ENCODE measurements at regions not wholly inside any gene's neighbourhood (a gene's known extent, or its start where the extent isn't known, plus 50 kb on each side); places are given as distances from the start of the nearest gene placed in this dataset.
"Not testable (repeated sequence)": the region's sequence is repeated elsewhere in the genome, so short reads cannot be mapped to it uniquely, and the experiment has no call there.

DNA sequence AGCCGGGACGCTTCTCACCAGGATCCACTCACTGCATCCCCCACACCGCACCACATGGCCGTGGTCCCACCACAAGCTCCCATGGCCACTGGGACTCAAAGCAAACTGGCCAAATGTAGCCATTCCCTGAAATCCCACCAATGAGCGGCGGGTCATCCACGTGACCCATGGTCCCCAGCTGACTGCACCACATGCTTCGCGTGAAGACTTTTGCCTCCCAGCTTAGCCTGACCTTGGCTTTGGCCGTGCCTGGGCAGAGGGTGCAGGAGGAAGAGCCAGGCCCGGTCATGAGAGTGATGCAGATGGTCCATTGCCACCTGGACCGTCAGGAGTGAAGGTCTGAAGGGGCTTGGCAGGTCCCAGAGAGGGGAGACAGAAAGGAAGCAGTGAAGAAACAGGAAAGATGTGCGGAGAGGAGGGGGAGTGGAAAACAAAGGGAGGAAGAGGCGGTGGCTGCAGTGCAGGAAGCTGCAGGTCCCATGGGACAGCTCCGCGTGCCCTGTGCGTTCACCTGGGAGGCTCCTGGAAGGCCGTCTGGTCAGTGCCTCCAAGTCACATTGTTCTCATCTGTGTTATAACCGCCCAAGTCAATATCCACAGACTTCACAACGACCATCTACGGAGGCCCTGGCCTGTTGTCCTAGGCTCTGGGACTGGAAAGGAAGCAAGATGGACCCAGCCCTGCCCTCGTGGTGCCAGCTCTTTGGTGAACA, 167.8 kb upstream of the AJAP1 start:
- DNase-seq (ENCODE audit: low spot score), result no peak

DNA sequence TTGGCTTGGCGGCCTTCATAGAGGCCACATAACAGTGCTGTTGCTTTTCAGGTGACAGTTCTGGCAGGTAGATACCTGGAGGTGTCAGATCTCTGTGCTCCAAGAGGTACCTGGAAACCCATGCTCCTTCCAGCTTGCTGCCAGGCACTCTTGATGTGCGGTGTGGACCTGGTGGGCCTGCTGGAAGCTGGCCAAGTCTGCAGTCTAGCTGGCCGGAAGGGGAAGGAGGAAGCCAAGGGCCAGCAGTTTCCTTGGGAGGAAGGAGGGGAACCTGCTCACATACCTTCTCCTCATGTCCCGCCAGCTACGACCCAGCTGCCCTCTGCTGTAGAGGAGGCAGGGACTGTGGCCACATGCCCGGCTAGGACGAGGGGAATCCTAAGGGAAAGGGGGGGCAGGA, 166.4 kb upstream of the AJAP1 start:
- DNase-seq (ENCODE audit: low spot score), result no peak

DNA sequence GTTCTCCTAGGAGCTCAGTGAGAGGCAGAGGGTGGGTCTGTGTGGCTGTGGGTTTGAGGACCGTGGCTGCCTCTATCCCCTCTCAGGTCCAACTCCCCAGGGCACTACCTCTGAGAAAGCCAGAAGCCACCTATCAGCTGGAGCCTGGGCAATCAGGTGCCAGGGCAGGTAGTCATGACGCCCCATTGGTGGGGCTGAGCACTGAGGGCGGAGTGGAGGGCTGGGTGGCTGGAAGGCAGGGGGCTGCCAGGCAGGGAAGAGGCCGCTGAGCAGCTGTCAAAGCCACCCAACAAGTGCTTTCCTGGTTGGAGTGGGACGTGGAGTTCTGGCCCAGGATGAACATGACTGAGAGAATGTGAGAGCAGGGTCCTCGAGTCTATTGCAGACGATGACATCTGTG, 164.9 kb upstream of the AJAP1 start:
- DNase-seq (ENCODE audit: low spot score), result no peak

DNA sequence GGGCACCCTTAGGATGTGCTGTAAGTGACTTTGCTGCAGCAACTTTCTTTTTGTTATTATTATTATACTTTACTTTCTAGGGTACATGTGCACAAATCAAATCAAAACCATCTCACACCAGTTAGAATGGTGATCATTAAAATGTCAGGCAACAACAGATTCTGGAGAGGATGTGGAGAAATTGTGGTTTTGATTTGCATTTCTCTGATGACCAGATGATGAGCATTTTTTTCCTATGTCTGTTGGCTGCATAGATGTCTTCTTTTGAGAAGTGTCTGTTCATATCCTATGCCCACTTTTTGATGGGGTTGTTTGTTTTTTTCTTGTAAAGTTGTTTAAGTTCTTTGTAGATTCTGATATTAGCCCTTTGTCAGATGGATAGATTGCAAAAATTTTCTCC, 164.4 kb upstream of the AJAP1 start:
- DNase-seq (ENCODE audit: low spot score), result not testable (repeated sequence)

DNA sequence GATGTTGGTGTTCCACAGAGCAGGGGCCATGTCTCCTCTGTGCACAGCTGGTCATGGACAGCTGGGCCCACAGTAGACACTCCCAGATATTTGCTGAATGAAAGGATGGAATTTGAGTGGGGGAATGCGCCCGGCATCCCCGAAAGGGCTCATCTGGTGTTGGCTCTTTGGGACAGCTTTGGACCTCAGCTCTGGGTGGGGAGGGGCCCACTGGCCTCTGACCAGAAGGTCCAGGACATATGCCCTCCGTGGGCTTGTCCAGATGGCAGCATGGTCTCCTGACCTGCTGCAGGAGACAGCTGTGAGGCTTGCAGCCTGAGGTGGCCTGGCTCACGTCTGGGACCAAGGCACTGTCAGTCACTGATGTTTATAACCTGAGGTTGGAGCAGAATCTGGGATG, 160.4 kb upstream of the AJAP1 start:
- DNase-seq (ENCODE audit: low spot score), result no peak

DNA sequence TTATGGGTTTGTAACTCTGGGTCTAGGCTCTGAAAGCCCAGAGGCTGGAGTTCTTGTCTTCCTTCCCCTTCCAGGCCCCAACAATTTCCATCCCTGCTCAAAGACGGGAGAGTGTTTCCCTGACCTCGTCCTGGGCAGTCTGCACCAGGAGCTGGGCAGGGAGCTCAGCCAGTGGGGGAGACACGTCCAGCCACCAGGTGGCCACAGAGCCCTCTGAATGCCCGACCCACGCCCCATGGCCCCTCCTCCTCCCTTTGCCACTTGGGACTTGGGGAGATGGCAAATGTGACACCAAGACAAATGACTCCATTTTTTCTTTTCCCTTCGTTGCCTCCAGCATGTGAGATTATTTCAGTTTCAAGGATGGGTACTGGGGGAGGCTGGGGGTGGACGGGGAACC, 159.9 kb upstream of the AJAP1 start:
- DNase-seq (ENCODE audit: low spot score), result no peak

DNA sequence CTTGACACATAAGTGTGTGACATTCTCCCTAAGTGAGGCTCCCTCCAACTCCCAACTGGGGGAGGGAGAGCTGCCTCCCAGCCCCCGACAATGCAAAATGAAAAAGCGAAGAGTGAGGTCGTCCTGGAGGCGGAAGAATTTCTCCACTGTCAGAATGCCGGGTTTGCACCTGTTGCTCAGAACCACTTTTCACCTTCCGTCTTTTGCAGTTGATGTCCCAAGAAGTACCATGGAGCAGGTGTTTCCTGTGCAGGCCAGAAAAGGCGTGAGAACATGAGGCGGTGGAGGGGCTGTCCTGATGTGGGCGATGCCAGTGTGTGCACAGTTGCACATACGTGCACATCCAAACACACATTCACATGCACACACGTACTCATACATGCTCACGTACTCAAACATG, 158.6 kb upstream of the AJAP1 start:
- no peak for DNase-seq (ENCODE audit: low spot score)

DNA sequence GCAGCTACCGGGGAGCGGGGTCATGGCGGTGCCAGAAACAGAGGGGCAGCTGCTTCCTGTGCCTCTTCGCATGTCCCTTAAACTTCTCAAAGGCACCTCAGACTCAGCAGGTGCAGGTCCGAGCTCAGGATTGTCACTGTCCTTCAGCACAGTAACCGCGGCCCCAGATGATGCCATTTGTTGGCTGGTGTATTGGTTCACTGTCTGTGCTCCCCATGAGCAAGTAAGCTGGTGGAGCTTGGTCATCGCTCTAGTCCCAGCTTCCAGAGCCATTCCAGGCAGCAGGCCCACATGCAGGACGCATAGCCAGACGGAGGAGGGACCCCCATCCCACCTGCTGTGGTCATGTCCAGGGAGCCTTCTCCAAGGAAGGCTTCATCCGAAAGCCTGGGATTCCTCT, 154.0 kb upstream of the AJAP1 start:
- DNase-seq (ENCODE audit: low spot score), result no peak

DNA sequence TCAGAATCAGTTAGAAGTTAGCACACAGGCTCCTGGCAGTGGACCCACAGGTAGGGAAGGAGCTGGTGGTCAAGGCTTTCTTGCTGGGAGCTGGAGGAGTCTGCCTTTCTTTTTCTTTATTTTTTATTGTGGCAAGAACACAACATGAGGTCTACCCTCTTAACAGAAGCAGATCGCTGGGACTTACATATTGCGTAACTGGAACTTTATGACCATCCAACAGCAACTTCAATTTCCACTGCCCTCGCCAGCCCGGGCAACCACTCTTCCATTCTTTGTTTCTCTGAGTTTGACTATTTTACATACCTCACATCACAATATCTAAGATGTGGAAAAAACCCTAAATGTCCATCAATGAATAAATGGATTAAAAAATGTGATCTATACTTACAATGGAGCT, 147.8 kb upstream of the AJAP1 start:
- no peak for DNase-seq (ENCODE audit: low spot score)

DNA sequence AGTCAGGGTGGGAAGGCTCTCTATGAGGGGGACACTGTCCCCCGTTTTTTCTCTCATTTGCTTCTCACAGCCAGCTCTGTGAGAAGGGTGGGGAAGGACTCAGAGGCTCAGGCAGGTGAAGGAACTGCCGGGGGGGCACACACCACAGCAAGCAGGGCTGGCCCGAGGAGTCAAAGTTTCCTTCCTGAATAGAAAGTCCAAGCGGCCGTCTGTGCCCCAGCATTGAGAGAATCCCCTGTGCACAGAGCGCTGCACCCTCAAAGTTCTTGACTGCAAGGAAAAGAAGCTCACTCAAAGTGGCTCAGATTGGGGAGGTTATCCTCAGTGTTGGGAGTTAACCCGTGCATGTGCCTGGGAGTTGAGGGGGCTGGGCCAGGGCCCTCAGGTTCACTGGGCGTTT, 145.2 kb upstream of the AJAP1 start:
- no peak for DNase-seq (ENCODE audit: low spot score)

DNA sequence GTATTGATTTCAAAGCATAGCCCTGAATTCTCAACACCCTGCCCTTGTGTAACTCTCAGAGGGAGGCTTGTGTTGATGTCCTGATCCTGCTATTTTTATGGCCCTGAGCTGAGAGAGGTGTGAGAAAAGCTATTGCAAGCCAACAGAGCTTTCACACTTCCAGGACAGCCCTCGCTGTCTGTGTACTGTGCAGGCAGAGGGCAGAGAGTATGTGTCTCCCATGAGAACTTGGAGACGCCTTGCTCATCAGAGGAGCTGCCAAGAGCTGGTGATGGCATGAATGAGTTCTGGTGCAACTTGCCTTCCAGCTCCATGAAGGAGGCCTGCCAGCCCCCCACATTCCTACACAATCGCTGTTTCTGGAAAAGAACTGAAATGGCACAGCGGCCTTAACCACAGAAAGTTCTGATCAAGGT, 144.1 kb upstream of the AJAP1 start:
- no peak for DNase-seq (ENCODE audit: low spot score)

DNA sequence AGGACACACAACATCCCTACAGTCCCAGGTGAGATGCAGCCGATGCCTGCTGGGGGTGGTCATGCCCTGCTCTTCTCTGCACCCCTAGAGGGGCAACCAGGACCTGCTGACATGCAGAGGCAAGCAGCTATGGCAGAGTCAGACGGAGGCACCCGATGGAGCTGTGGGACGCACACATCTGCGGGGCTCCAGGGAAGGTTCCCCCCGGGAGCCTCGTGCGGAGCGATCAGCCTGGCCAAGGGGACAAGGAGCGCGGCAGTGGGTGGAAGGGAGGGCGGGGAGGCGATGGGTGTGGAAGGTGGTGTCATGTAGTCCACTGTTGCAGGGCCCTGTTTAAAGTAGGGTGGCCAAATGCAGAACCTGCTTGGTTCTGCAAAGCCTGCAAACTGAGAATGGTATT, 143.0 kb upstream of the AJAP1 start:
- DNase-seq (ENCODE audit: low spot score), result no peak

DNA sequence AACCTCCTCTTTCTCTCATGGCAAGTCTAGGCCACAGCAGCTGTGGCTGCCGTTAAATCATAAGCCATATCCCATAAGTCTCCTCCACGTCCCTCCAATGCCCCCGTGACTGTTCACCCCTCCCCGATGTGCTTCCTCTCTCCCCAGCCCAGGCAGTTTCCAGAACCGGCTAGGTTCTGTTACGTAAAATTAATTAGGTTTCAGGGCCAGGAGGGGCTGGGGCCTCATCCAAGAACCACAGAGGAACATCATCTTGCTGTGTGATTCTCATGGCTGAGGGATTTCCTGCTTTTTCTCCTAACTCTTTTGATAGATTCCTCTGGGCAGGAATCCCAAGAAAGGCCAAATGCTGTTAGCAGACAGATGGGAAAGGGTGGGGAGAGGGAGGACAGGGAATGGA, 141.8 kb upstream of the AJAP1 start:
- no peak for DNase-seq (ENCODE audit: low spot score)

DNA sequence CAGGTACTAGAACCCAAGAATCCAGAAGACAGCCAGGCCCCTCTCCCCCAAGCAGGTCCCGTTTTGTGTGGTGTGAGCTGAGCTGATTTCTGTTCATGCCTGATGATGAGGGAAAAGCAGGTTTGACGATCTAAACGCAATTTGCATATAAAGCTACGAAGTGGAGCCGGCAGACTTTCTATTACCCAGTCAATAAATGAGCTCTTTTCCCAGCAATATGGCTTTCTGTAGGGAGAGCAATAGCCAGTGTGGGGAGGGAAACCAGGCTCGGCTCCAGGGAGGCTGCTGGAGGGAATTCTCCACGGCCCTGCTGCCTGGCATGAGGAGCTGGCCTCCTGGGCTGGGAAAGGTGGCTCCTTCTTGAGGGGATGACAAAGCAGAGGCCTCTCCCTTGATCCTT, 140.7 kb upstream of the AJAP1 start:
- DNase-seq (ENCODE audit: low spot score), result no peak

DNA sequence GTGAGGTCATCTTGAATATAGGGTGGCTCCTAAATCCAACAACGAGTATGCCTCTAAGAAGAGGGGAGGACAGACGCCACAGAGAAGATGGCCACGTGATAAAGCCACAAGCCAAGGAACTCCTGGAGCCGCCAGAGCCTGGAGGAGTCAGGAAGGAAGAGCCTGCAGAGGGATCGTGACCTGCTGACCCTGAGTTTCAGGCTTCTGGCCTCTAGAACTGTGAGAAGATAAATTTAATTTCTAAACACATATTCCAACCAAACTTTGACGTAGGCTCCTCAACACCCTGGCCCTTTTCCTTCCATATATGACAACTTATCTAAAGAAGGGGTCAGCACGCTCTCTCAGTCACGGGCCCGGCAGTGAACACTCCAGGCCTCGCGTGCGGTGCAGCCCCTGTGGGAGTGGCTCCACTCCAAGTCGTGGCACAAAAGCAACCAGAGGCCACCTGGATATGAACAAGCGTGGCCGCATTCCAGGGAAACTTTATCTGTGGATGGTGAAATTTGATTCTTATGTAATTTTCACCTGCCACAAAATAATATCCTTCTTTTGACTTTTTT, 138.6 kb upstream of the AJAP1 start:
- DNase-seq (ENCODE audit: low spot score), result no peak

DNA sequence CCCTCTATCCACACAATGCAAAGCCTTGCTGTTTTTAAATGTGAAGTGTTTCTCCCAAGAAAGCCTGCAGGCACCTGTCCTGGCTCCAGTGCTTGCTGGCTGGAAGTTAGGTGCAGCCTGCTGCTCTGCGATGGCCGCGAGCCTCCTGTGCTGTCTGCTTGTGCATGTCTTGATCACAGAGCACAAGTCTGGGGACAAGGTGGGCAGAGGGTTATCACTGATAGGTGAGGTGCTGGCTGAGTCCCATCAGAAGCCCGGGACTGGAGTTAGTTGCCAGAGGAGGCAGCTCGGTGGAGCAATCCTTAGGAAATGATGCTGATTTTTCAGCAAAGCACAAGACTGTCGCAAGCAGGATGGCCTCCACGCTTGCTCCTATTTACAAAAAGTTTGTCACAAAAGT, 137.8 kb upstream of the AJAP1 start:
- DNase-seq (ENCODE audit: low spot score), result no peak

DNA sequence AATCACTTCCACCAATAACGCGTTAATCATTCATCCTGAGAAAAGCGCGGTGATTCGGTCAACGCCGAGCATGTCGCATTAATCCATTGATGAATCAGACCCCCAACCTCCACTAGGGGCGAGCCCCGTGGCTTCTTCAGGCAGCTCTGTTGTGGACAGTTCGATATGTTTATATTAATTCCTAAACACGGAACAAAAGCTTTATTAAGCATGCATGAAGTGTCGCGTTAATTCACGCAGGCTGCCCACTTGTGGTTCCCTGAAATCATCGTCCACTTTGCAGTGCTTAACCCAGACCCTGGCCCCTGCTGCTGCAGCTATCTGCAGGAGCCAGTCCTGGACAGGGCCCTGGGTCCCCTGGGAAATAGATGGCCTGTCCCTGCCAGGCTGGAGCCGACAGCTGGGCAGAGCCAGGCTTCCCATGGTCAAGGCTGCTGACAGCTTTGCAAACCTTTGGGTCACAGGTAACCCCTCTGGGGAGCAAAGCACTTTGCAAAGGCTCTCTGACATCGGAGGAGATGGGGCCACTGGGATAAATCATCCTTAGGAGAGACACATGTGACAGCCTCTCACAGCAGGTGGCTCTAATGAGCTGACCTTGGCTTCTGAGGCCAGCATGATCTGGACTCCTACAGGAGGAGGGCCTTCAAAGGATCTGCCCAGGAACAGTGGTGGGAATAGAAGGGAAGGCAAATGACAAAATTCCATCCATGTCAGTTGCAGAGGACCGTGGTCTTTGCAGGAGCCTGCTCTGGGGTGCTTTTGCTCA, 137.0 kb upstream of the AJAP1 start:
- no peak for DNase-seq (ENCODE audit: low spot score)

DNA sequence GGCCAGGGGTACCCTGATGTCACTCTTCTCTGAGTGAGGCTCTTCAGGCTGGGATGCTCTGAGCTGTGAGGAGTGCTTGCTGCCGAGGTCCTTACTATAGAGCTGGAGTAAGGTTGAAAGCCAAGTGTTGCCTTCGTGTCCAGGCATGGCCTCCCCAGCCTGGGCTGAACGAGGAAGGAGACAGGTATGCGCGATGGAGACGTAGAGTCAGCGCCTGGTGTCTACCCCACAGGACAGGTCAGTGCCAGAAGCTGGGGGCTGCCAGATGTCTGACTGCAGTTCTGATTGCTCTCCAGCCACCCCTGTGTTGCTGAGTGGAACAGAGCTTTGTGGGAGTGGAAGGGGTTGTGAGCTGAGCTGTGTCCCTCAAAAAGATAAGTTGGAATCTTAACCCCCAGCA, 135.8 kb upstream of the AJAP1 start:
- DNase-seq (ENCODE audit: low spot score), result no peak

DNA sequence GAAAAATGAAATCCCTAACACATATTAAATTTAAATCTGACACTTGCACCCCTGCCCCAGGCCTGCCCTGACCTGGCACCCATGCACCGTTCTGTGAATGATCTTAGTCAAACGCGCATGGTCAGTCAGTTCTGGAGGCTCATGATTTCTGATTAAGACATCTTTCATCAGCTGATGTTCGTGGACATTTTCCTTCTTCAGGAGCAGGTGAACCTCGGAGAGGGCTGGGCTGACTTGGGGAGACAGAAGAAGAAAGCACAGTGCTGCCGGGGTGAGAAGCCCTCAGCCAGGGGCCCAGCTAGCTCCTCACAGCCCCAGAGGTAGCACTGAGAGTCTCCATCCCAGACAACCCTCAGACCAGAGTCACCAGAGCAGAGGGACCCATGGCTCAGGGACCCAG, 134.5 kb upstream of the AJAP1 start:
- no peak for DNase-seq (ENCODE audit: low spot score)

DNA sequence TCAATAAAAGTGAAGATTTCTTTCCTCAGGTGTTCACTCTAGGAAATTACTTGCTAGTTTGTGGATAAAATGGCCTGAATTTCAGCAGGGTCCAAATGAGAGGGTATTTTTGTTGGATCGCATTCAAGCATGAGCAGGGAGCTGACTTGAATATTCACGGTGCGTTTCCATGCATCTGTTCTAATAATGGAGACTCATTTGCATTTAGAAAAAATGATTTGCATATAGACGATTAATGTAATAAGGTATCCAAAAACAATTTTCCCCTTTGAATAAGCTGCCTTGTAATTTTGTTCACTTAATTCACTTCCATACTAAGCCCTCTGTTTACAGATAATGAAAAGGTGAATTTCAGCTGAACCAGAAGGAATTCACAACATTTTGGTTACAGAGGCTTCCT, 130.9 kb upstream of the AJAP1 start:
- no peak for DNase-seq (ENCODE audit: low spot score)

DNA sequence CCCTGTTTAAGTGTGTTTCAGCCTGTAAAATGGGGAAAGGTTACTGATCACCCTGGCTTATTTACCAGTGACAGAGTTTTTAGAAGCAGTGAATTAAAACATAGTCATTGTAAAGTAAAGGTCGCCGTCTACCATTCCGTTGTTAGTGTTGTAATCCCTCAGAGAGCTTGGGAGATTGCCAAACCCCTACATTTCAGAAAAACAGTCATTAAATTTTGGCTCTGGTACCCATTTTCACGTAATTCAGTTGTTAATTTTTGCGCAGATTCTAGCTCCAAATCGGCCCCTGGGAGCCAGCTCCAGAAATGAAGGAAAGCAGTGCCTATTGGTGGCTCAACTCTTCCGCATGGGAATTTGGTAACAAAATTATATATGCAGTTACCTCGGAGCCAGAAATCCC, 127.7 kb upstream of the AJAP1 start:
- no peak for DNase-seq (ENCODE audit: low spot score)

DNA sequence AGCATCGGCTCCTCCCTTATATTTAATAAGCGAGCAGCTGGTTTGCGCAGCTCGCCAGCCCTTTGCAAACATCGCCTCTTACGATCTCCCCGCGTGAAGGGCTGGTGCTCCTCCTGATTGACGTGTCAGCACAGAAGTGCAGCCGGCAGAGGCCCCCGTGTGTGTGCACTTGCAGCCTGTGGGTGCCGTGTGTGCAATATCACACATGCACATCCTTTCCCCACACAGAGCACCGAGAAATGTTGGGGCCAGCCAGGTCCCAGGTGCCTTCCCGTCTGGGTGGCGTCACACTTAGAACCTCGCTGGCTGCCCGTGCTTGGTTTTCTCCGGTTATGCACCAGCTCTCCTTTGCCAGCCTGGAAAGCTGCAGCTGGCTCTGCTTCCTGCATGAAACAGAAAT, 126.6 kb upstream of the AJAP1 start:
- no peak for DNase-seq (ENCODE audit: low spot score)

DNA sequence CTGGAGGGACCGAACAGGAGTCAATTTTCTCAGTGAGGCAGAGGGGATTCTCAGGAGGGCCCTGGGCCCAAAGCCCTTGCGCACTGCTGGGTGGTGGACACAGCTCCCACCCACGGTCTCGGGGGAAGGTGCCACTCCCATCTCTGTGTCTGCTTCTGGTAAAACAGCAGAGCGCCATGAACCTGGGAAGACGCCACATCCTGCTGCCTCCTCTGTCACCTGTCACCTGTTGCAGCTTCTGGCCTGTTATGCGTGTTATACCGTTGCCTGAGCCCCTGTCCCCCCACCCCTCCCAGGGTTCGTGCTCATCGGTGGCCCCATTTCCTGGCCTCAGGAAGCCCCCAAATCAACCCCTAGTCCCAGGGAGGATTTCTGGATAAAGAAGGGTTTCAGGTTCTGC, 125.8 kb upstream of the AJAP1 start:
- DNase-seq (ENCODE audit: low spot score), result no peak
